ENCODE measurements at regions not wholly inside any gene's neighbourhood (a gene's known extent, or its start where the extent isn't known, plus 50 kb on each side); places are given as distances from the start of the nearest gene placed in this dataset.
A peak's percentile ranks its signal among the peaks of the same experiment; 100 is the strongest.

GRCh38 chr18:45166836-45167551 is 448.3 kb upstream of the SLC14A2 start:
- no peak for TF ChIP-seq EP300 (IDR thresholded peaks at IDR 0.05)
- no peak for TF ChIP-seq POLR2AphosphoS5 (IDR thresholded peaks at IDR 0.05)
- TF ChIP-seq, protein P1, sequence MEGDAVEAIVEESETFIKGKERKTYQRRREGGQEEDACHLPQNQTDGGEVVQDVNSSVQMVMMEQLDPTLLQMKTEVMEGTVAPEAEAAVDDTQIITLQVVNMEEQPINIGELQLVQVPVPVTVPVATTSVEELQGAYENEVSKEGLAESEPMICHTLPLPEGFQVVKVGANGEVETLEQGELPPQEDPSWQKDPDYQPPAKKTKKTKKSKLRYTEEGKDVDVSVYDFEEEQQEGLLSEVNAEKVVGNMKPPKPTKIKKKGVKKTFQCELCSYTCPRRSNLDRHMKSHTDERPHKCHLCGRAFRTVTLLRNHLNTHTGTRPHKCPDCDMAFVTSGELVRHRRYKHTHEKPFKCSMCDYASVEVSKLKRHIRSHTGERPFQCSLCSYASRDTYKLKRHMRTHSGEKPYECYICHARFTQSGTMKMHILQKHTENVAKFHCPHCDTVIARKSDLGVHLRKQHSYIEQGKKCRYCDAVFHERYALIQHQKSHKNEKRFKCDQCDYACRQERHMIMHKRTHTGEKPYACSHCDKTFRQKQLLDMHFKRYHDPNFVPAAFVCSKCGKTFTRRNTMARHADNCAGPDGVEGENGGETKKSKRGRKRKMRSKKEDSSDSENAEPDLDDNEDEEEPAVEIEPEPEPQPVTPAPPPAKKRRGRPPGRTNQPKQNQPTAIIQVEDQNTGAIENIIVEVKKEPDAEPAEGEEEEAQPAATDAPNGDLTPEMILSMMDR (IDR thresholded peaks at IDR 0.05): no peak
- no peak for TF ChIP-seq POLR2A (IDR thresholded peaks at IDR 0.05; ENCODE audit: low read depth)
- intact Hi-C loops (cut with DNase I): no loop called here
- no peak for DNase-seq (ENCODE audit: extremely low spot score)
- Histone ChIP-seq H3K27ac (replicated peaks in 1 of 4) (no peak overlapping the region), H3K36me3 (no peaks in the 10 kb centered on the region), H3K27me3 (no peaks in the 10 kb centered on the region), H3K4me3 (no peak overlapping the region), H3K4me1 (peaks cover 0 to 22% (median 2%) of the 10 kb centered on the region in 4 donors), H3K9me3 (no peaks in the 10 kb centered on the region)
- WGBS: 87% methylated on average over 4 of the region's 5 CpGs

DNA sequence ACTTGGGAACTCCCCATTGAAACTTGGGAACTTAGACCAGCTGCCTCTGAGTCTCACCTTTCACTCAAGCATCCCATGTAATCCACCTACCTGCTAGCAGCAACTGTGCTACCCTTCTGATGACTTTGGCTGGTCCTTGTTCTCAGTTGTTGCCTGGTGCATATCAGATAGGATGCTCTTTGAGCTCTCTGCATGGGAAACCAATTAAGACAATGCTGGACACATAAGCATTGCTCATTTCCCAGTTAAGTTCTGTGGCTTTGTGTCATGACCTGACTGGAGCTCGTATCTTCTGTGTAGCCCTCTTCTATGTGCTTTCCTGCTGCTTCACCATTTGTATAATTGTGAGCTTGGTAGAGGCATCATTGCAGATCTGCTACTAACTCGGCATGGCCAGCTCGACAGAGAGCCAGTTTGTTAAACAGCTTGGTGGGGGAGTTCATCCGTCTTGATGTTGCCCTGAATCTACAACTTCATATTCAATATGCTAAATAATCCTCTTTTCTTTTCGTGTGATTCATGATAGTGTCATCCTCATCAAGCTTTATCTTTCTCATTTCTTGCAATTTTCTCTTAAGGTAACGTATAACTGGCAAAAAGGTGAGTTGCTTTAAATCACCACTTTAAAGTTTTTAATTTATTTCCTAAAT is 447.5 kb upstream of the SLC14A2 start:
- Histone ChIP-seq H3K9me3 (no peaks in the 10 kb centered on the region), H3K36me3 (no peaks in the 10 kb centered on the region), H3K4me1 (peaks cover 0 to 22% (median 2%) of the 10 kb centered on the region in 4 donors), H3K4me3 (no peak overlapping the region), H3K27me3 (no peaks in the 10 kb centered on the region), H3K27ac (replicated peaks in 1 of 4) (no peak overlapping the region)
- DNase-seq (ENCODE audit: extremely low spot score): no peak
- WGBS: 91% methylated on average over 6 of the region's 6 CpGs
- intact Hi-C loops (cut with DNase I): no loop called here
- no peak for TF ChIP-seq POLR2A (IDR thresholded peaks at IDR 0.05; ENCODE audit: low read depth)
- TF ChIP-seq POLR2AphosphoS5 (IDR thresholded peaks at IDR 0.05): no peak
- no peak for TF ChIP-seq EP300 (IDR thresholded peaks at IDR 0.05)
- TF ChIP-seq, protein P1 (IDR thresholded peaks at IDR 0.05): no peak

- H3K27ac ChIP-seq (replicated peaks in 1 of 4): peak overlapping the region in 1 of 4 donors; percentile 2
- intact Hi-C loops (cut with DNase I): no loop called here
These were observed 446.2 kb upstream of the SLC14A2 start for GRCh38 chr18:45168866-45169600.

DNA sequence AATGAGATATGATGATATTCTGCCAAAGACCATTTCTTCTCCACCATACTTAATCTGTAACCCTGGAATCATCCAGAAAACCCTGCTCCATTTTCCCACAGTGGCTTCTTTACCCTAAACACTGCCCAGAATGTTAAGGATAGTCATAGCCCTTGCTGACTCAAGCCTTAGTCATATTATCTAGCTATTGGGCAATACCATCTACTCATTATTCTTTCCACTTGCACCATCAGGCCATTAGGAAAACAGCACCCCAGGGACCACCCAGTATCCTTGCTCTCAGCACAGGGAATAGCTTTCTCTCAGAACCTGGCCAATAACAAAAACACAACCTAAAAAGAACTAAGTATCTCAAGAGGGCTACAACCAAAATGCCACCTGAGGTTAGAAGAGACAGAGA is 445.7 kb upstream of the SLC14A2 start:
- Histone ChIP-seq H3K4me3 (no peak overlapping the region), H3K27me3 (no peaks in the 10 kb centered on the region), H3K4me1 (peaks cover 0 to 18% (median 2%) of the 10 kb centered on the region in 4 donors), H3K36me3 (no peaks in the 10 kb centered on the region), H3K27ac (replicated peaks in 1 of 4) (peak overlapping the region in 1 of 4 donors; percentile 2), H3K9me3 (no peaks in the 10 kb centered on the region)
- TF ChIP-seq POLR2AphosphoS5 (IDR thresholded peaks at IDR 0.05): peak in 1 of 2 donors; percentile 71
- no peak for TF ChIP-seq POLR2A (IDR thresholded peaks at IDR 0.05; ENCODE audit: low read depth)
- no peak for TF ChIP-seq EP300 (IDR thresholded peaks at IDR 0.05)
- TF ChIP-seq, protein P1 (IDR thresholded peaks at IDR 0.05): no peak
- intact Hi-C loops (cut with DNase I): no loop called here
- DNase-seq (ENCODE audit: extremely low spot score): no peak

More at GRCh38 chr18:45168866-45169600, 446.2 kb upstream of the SLC14A2 start:
- Histone ChIP-seq H3K4me3 (no peak overlapping the region), H3K9me3 (no peaks in the 10 kb centered on the region), H3K36me3 (no peaks in the 10 kb centered on the region), H3K27me3 (no peaks in the 10 kb centered on the region), H3K4me1 (peaks cover 0 to 22% (median 2%) of the 10 kb centered on the region in 4 donors)
- DNase-seq (ENCODE audit: extremely low spot score): no peak
- TF ChIP-seq POLR2AphosphoS5 (IDR thresholded peaks at IDR 0.05) (no peak), EP300 (IDR thresholded peaks at IDR 0.05) (no peak), POLR2A (IDR thresholded peaks at IDR 0.05; ENCODE audit: low read depth) (no peak)
- TF ChIP-seq, protein P1 (IDR thresholded peaks at IDR 0.05): no peak
- WGBS: 80% methylated on average over 2 of the region's 2 CpGs
